ENCODE measurements at regions not wholly inside any gene's neighbourhood (a gene's known extent, or its start where the extent isn't known, plus 50 kb on each side); places are given as distances from the start of the nearest gene placed in this dataset.
"Not testable (repeated sequence)": the region's sequence is repeated elsewhere in the genome, so short reads cannot be mapped to it uniquely, and the experiment has no call there.

DNA sequence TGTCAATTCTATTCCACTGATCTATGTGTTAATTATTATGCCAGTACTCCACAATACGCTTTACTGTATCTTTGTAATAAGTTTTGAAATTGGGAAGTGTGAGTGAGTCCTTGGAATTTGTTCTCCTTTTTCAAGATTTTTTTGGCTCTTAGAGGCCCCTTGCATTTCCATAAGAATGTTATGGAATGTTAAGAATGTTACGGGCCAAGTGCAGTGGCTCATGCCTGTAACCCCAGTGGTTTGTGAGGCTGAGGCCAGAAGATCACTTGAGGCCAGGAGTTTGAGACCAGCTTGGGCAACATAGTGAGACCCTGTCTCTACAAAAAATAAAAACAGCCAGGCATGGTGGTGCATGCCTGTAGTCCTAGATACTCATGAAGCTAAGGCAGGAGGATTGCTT lies 167.6 kb upstream of the CXorf66 start:
- TF ChIP-seq, protein P1, sequence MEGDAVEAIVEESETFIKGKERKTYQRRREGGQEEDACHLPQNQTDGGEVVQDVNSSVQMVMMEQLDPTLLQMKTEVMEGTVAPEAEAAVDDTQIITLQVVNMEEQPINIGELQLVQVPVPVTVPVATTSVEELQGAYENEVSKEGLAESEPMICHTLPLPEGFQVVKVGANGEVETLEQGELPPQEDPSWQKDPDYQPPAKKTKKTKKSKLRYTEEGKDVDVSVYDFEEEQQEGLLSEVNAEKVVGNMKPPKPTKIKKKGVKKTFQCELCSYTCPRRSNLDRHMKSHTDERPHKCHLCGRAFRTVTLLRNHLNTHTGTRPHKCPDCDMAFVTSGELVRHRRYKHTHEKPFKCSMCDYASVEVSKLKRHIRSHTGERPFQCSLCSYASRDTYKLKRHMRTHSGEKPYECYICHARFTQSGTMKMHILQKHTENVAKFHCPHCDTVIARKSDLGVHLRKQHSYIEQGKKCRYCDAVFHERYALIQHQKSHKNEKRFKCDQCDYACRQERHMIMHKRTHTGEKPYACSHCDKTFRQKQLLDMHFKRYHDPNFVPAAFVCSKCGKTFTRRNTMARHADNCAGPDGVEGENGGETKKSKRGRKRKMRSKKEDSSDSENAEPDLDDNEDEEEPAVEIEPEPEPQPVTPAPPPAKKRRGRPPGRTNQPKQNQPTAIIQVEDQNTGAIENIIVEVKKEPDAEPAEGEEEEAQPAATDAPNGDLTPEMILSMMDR (IDR thresholded peaks at IDR 0.05) = no peak
- DNase-seq (ENCODE audit: low spot score) (no peak), ATAC-seq (ENCODE audit: low FRiP score) (no peak)

DNA sequence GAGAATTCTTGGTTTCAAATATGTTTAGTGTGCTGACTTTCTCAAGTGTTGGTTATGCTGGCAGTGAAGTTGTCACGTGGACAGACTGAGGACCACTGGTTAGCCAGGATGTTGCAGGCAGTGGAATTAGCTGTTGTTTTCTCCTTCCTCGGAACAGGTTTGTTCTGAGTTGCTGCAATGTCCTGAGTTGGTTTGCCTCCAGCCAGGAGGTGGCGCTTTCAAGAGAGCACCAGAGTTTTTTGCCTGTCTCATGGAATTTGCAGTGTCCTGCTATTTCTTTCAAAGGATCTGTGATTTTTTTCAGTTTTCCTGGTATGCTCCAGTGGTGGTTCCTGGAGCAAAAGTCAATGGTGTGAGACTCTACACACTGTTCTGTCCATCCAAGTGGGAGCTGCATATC lies 158.1 kb upstream of the CXorf66 start:
- TF ChIP-seq, protein P1 (IDR thresholded peaks at IDR 0.05) = no peak
- ATAC-seq (ENCODE audit: low FRiP score) = no peak
- DNase-seq (ENCODE audit: low spot score) = no peak

DNA sequence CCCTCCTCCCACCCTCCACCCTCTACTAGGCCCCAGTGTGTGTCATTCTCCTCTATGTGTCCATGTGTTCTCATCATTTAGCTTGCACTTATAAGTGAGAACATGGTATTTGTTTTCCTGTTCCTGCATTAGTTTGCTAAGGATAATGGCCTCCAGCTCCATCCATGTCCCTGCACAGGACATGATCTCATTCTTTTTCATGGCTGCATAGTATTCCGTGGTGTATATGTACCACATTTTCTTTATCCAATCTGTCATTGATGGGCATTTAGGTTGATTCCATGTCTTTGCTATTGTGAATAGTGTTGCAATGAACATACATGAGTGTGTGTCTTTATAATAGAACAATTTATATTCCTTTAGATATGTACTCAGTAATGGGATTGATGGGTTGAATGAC lies 148.7 kb upstream of the CXorf66 start:
- not testable (repeated sequence) for ATAC-seq (ENCODE audit: low FRiP score); DNase-seq (ENCODE audit: low spot score)

DNA sequence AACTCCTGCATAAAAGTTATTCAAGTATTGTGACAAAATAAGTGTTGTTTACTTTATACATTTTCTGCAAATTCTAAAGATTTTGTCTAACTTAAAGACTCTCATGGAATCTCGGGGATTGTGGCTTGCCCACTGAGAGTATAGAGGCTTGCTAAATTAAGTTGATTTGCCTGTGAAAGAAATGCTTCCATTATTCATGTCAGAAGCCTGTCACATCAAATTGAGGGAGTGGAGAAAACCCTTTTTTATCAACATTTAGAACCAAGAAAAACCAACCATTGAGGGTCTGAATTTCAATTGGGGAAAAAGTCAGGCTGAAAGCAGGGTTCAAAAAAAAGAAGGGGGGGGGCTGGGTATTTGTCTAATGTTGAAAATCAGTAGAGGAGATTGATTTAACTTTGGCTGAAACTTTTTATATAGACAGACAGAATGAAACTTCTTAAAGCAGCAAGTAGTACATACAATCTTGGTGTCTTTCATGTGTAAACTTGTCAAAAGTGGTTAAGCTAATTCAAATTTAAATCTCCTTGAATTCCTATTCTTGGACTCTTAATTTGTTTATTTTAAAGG lies 144.8 kb upstream of the CXorf66 start:
- DNase-seq (ENCODE audit: low spot score) (no peak), ATAC-seq (ENCODE audit: low FRiP score) (no peak)
- TF ChIP-seq, protein P1 (IDR thresholded peaks at IDR 0.05) = no peak

DNA sequence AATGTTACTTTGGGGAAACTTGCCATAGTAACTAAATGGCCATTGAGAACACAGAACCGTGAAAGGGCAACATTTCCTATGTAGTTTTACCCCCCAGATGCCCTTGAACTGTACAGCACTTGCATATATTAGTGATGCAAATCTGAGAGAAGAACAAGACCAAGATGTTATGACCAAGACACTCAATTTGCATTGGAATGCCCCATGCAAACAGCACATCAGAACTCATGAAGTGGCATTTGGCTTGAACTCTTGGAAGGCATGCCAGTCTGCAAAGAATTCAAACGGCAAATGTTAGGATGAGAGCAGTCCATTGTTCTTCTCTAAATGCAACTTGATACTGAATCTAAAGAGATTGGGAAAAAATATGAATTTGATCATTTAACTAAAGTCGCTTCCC lies 139.4 kb upstream of the CXorf66 start:
- TF ChIP-seq, protein P1 (IDR thresholded peaks at IDR 0.05) = no peak
- DNase-seq (ENCODE audit: low spot score) = no peak
- ATAC-seq (ENCODE audit: low FRiP score) = no peak

DNA sequence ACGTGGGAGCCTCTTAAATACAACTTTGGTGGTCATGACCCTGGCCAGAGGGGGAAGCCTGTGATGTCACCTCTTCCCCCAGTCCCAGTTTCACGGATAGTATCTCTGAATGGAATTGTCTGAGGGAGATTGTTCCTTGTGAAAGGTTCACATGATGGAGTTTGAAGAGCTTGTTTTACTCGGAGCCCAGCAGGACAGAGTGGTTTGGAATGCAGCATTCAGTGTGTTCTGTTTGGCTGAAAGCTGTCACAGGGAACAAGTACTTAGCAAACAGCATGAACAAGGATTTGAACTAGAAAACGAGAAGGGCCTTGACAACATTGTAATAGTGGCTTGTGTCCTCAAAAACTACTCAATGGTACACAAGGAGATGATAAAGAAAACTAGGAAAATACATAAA lies 133.9 kb upstream of the CXorf66 start:
- ATAC-seq (ENCODE audit: low FRiP score) (no peak), DNase-seq (ENCODE audit: low spot score) (no peak)
- TF ChIP-seq, protein P1 (IDR thresholded peaks at IDR 0.05) = no peak

DNA sequence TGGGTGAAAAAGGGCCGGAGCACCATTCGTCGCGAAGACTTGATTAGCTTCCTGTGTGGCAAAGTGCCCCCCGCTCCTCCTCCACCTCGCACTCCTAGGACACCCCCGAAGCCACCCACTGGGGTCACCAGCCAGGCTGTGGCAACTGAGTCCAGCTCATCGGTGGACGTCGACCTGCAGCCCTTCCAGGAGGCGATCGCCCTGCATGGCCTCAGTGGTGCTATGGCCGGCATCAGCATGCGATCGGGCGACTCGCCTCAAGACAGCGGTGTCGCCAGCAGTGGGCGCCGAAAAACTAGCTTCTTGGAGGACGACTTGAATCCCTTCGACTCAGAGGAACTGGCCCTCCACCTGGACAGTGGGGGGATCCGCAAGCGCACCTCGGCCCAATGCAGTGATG lies 126.8 kb upstream of the CXorf66 start:
- TF ChIP-seq, protein P1 (IDR thresholded peaks at IDR 0.05) = no peak
- ATAC-seq (ENCODE audit: low FRiP score) = no peak

More for the DNA sequence above, 126.8 kb upstream of the CXorf66 start:
- DNase-seq (ENCODE audit: low spot score) = no peak

All from omental fat pad (tissue), 3 donors.